GM21381 (cell line): ENCODE measurements at regions not wholly inside any gene's neighbourhood (a gene's known extent, or its start where the extent isn't known, plus 50 kb on each side); places are given as distances from the start of the nearest gene placed in this dataset.
"Not testable (repeated sequence)": the region's sequence is repeated elsewhere in the genome, so short reads cannot be mapped to it uniquely, and the experiment has no call there.

Source experiments
- ATAC-seq: cut with Tn5 transposase; IDR thresholded peaks from one replicate; pipeline ENCODE4 v1.9.1; 2021; ENCODE audit warnings: mild to moderate bottlenecking, moderate library complexity; ENCODE audit not compliant: unreplicated experiment

GRCh38 chr16:33583702-33584101 lies 124.3 kb downstream of the TP53TG3F start:
- ATAC-seq = not testable (repeated sequence)

- ATAC-seq = not testable (repeated sequence)
These were observed 129.2 kb downstream of the TP53TG3F start for GRCh38 chr16:33588589-33588988.

GRCh38 chr16:33593344-33593743 lies 133.9 kb downstream of the TP53TG3F start:
- not testable (repeated sequence) for ATAC-seq

- ATAC-seq = not testable (repeated sequence)
These were observed 135.7 kb downstream of the TP53TG3F start for GRCh38 chr16:33595074-33595473.

GRCh38 chr16:33601029-33601428 lies 141.6 kb downstream of the TP53TG3F start:
- peak; percentile 62 for ATAC-seq

GRCh38 chr16:33623535-33624077 lies 164.2 kb downstream of the TP53TG3F start:
- ATAC-seq = not testable (repeated sequence)

- ATAC-seq = not testable (repeated sequence)
These were observed 169.5 kb downstream of the TP53TG3F start for GRCh38 chr16:33628895-33629294.

- not testable (repeated sequence) for ATAC-seq
These were observed 172.3 kb downstream of the TP53TG3F start for GRCh38 chr16:33631713-33632112.

GRCh38 chr16:33634057-33634456 lies 174.6 kb downstream of the TP53TG3F start:
- ATAC-seq = not testable (repeated sequence)

GRCh38 chr16:33636760-33637159 lies 177.3 kb downstream of the TP53TG3F start:
- ATAC-seq = not testable (repeated sequence)

- peak; percentile 81 for ATAC-seq
These were observed 183.9 kb downstream of the TP53TG3F start for GRCh38 chr16:33643270-33643669.

GRCh38 chr16:33643698-33644381 lies 184.4 kb downstream of the TP53TG3F start:
- ATAC-seq = peak; percentile 49

- ATAC-seq = not testable (repeated sequence)
These were observed 187.0 kb downstream of the TP53TG3F start for GRCh38 chr16:33646386-33646785.

GRCh38 chr16:33655756-33656155 lies 196.3 kb downstream of the TP53TG3F start:
- not testable (repeated sequence) for ATAC-seq

GRCh38 chr16:33656394-33656793 lies 197.0 kb downstream of the TP53TG3F start:
- ATAC-seq = peak; percentile 71

- peak; percentile 63 for ATAC-seq
These were observed 198.3 kb downstream of the TP53TG3F start for GRCh38 chr16:33657717-33658116.

- not testable (repeated sequence) for ATAC-seq
These were observed 221.4 kb downstream of the TP53TG3F start for GRCh38 chr16:33680791-33681190.

- not testable (repeated sequence) for ATAC-seq
These were observed 240.9 kb downstream of the TP53TG3F start for GRCh38 chr16:33700320-33700719.

- ATAC-seq = not testable (repeated sequence)
These were observed 247.6 kb downstream of the TP53TG3F start for GRCh38 chr16:33706845-33707590.

GRCh38 chr16:33707591-33707934 lies 248.2 kb downstream of the TP53TG3F start:
- ATAC-seq = not testable (repeated sequence)

- ATAC-seq = not testable (repeated sequence)
These were observed 250.7 kb downstream of the TP53TG3F start for GRCh38 chr16:33709856-33710695.
